Ishikawa (cell line): ENCODE measurements at regions not wholly inside any gene's neighbourhood (a gene's known extent, or its start where the extent isn't known, plus 50 kb on each side); places are given as distances from the start of the nearest gene placed in this dataset.

Experiments
- CEBPB ChIP-seq: IDR thresholded peaks from 2 replicates; pipeline ENCODE4 v1.6.1; 2012
- CREB1 ChIP-seq: IDR thresholded peaks from 2 replicates; pipeline ENCODE4 v1.6.1; 2012; ENCODE audit warnings: low read depth
- EGR1 ChIP-seq: IDR thresholded peaks from 2 replicates; pipeline ENCODE4 v1.6.1; 2012
- EP300 ChIP-seq: IDR thresholded peaks from 2 replicates; pipeline ENCODE4 v1.6.1; 2012; ENCODE audit warnings: borderline replicate concordance
- MAX ChIP-seq: IDR thresholded peaks from 2 replicates; pipeline ENCODE4 v1.6.1; 2012
- TAF1 ChIP-seq: IDR thresholded peaks from 2 replicates; pipeline ENCODE4 v1.6.1; 2012; ENCODE audit warnings: low read depth, mild to moderate bottlenecking

DNA sequence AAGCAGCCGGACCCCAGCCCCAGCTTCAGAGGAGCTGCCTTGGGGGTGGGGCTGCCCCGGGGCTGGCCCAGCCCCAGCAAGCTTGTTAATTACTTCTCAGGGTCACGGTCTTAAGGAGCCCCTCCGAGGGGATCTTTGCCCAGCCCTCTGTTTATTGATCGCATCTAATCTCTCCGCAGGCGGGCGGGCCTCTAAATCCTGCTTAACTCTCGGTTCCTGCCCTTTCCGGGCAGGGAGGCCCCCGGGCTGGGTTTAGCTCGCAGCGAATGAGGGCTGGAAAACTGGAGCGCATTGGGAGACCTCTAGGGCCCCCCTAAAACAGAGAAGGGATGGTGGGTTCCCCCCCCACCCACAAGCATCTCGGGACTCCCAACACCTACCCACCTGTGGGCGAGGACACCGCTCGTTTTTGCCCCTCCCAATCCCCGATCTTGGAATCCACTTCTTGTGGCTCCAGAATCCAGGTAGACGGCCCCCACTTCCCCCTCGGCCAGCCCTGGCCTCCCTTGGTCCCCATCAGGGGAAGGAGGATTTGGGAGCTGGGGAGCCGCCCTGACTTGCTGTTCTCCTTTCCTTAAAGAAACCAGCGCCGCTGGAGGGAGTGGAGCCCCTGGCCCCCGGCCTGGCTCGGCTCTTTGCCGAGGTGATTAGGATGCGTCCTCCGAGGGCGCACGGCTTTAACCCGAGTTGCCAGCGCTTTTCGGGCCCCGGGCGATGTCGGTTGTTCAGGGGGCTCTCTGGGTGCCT, 59.5 kb upstream of the ADGRL1 start:
- TF ChIP-seq CEBPB (no peak), CREB1 (no peak), EP300 (no peak), MAX (no peak), EGR1 (no peak), TAF1 (no peak)
